ENCODE measurements at regions not wholly inside any gene's neighbourhood (a gene's known extent, or its start where the extent isn't known, plus 50 kb on each side); places are given as distances from the start of the nearest gene placed in this dataset.

- TF ChIP-seq, protein P1, sequence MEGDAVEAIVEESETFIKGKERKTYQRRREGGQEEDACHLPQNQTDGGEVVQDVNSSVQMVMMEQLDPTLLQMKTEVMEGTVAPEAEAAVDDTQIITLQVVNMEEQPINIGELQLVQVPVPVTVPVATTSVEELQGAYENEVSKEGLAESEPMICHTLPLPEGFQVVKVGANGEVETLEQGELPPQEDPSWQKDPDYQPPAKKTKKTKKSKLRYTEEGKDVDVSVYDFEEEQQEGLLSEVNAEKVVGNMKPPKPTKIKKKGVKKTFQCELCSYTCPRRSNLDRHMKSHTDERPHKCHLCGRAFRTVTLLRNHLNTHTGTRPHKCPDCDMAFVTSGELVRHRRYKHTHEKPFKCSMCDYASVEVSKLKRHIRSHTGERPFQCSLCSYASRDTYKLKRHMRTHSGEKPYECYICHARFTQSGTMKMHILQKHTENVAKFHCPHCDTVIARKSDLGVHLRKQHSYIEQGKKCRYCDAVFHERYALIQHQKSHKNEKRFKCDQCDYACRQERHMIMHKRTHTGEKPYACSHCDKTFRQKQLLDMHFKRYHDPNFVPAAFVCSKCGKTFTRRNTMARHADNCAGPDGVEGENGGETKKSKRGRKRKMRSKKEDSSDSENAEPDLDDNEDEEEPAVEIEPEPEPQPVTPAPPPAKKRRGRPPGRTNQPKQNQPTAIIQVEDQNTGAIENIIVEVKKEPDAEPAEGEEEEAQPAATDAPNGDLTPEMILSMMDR (IDR thresholded peaks at IDR 0.05) = no peak
Observed at GRCh38 chr19:30880551-30880950, 468.7 kb downstream of the TSHZ3 start.

DNA sequence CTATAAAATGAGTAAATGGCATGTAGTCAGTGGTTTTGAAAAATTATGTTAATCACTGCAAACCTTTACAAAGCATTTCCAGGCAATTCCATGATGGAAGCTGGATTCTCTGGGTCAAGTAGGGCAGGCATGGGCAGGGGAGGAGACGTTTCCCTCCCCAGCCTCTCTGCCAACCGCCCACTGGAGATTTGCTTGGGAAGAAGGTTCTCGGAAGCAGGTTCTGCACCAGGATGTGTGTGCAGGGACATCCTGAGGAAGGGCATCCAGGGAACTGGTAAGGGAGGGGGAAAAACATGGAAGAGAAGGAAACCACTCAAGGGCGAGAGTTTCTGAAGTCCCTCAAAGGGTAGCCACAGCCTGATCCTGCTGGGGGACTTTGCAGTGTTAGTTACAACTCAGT, 469.1 kb downstream of the TSHZ3 start:
- TF ChIP-seq, protein P1 (IDR thresholded peaks at IDR 0.05) = no peak

- TF ChIP-seq, protein P1 (IDR thresholded peaks at IDR 0.05) = no peak
Observed at GRCh38 chr19:30879736-30880135, 469.5 kb downstream of the TSHZ3 start.

DNA sequence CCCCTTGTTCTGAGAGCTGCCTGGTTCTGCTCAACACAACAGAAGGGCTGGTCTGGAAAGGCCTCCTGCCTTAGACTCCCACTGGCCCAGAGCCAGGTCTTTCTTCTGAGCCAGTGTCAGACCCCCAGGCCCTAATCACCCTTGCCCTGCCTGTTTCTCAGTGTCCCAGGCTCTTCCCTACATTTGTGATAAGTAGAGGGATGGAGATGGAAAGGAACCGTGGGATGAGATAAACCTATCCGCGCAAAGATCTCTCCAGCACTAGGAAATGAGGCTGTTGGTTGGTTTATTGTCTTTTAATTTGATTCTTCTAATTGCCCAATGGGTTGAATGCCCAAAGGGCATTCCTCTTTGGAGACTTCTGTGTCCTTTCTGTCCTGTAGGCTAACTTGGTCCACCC, 470.0 kb downstream of the TSHZ3 start:
- TF ChIP-seq, protein P1 (IDR thresholded peaks at IDR 0.05) = no peak

GRCh38 chr19:30878495-30878894, 470.7 kb downstream of the TSHZ3 start:
- TF ChIP-seq, protein P1 (IDR thresholded peaks at IDR 0.05) = no peak

- TF ChIP-seq, protein P1 (IDR thresholded peaks at IDR 0.05) = no peak
Observed at GRCh38 chr19:30877661-30878113, 471.5 kb downstream of the TSHZ3 start.

- TF ChIP-seq, protein P1 (IDR thresholded peaks at IDR 0.05) = no peak
Observed at GRCh38 chr19:30873691-30874090, 475.5 kb downstream of the TSHZ3 start.

DNA sequence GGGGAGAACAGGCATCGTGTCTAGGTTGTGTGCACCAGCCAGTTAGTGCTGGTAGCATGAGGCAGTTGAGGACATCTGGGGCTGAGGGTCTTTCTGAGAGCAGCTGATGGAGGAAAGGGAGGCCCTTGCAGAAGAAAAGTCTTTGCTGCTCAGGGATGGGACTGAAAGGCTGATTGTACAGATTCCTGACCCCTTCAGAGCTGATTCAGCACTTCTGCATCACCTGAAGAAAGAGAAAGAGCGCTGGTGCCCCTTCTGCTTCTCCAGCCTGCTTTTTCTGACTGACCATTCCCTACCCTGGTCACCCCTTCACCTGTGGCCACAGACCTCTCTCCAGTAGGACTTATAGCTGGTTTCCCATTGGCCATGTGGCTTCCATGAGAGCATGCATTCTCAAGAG, 476.2 kb downstream of the TSHZ3 start:
- TF ChIP-seq, protein P1 (IDR thresholded peaks at IDR 0.05) = no peak
